IPS DF 19.7 (cell line): ENCODE measurements at regions not wholly inside any gene's neighbourhood (a gene's known extent, or its start where the extent isn't known, plus 50 kb on each side); places are given as distances from the start of the nearest gene placed in this dataset.

Experiments
- DNase-seq: peaks from one replicate; pipeline ENCODE4 v3.0.0-alpha.2; 2013; ENCODE audit warnings: low read depth, low spot score

GRCh38 chr16:54365990-54366634 is 79.5 kb upstream of the IRX3 start:
- DNase-seq, result no peak

GRCh38 chr16:54363766-54364165 is 77.2 kb upstream of the IRX3 start:
- DNase-seq, result no peak

- no peak for DNase-seq
These were observed 76.1 kb upstream of the IRX3 start for GRCh38 chr16:54362591-54363206.

- DNase-seq, result no peak
These were observed 74.7 kb upstream of the IRX3 start for GRCh38 chr16:54361246-54361645.

GRCh38 chr16:54360681-54361080 is 74.1 kb upstream of the IRX3 start:
- no peak for DNase-seq

GRCh38 chr16:54359555-54359954 is 73.0 kb upstream of the IRX3 start:
- DNase-seq, result no peak

- DNase-seq, result no peak
These were observed 72.5 kb upstream of the IRX3 start for GRCh38 chr16:54359081-54359480.

GRCh38 chr16:54356391-54356790 is 69.8 kb upstream of the IRX3 start:
- DNase-seq, result no peak

- DNase-seq, result no peak
These were observed 68.7 kb upstream of the IRX3 start for GRCh38 chr16:54355251-54355650.

- DNase-seq, result no peak
These were observed 66.5 kb upstream of the IRX3 start for GRCh38 chr16:54353097-54353496.

GRCh38 chr16:54351171-54351570 is 64.6 kb upstream of the IRX3 start:
- no peak for DNase-seq

GRCh38 chr16:54347961-54348360 is 61.4 kb upstream of the IRX3 start:
- DNase-seq, result no peak

GRCh38 chr16:54346041-54346440 is 59.5 kb upstream of the IRX3 start:
- no peak for DNase-seq

- no peak for DNase-seq
These were observed 58.4 kb upstream of the IRX3 start for GRCh38 chr16:54344646-54345630.

- DNase-seq, result no peak
These were observed 56.4 kb upstream of the IRX3 start for GRCh38 chr16:54342966-54343365.

- DNase-seq, result no peak
These were observed 55.5 kb upstream of the IRX3 start for GRCh38 chr16:54341892-54342776.

GRCh38 chr16:54340531-54340930 is 53.9 kb upstream of the IRX3 start:
- no peak for DNase-seq

GRCh38 chr16:54336631-54337204 is 50.1 kb upstream of the IRX3 start:
- no peak for DNase-seq
